Transverse colon (tissue), 4 donors: ENCODE measurements at regions not wholly inside any gene's neighbourhood (a gene's known extent, or its start where the extent isn't known, plus 50 kb on each side); places are given as distances from the start of the nearest gene placed in this dataset.

Experiments
- DNase-seq: peaks from one replicate; pipeline ENCODE4 v3.0.0-alpha.2; 2019
- H3K27ac ChIP-seq, 4 donors: fragments of 200-600 bp; sonication (generic); 2 replicates each; pipeline ENCODE4 v1.5.1; 2016 to 2018; ENCODE audit warnings: inconsistent platforms in 4 of 4
- H3K27me3 ChIP-seq: fragments of 200-600 bp; sonication (generic); 2 replicates; pipeline ENCODE4 v1.5.1; 2017; ENCODE audit warnings: inconsistent platforms
- H3K36me3 ChIP-seq, 4 donors: fragments of 200-600 bp; sonication (generic); 2 replicates each; pipeline ENCODE4 v1.5.1; 2017 to 2019; ENCODE audit warnings: inconsistent platforms in 4 of 4
- H3K4me1 ChIP-seq, 4 donors: fragments of 200-600 bp; sonication (generic); 2 replicates each; pipeline ENCODE4 v1.5.1; 2017 to 2020; ENCODE audit warnings: inconsistent platforms in 4 of 4
- H3K4me3 ChIP-seq, 4 donors: fragments of 200-600 bp; sonication (generic); 1 replicate in 1 of 4; 2 replicates in 3 of 4; pipeline versions ENCODE4 v1.5.1 to v1.6.1; 2017 to 2019; ENCODE audit warnings: inconsistent platforms in 4 of 4
- H3K9me3 ChIP-seq, 2 donors: fragments of 200-600 bp; sonication (generic); 2 replicates each; pipeline ENCODE4 v1.5.1; 2017 to 2019; ENCODE audit warnings: inconsistent platforms in 2 of 2
- EP300 ChIP-seq: sonication (generic); formaldehyde crosslinking; IDR thresholded peaks from one replicate; pipeline ENCODE4 v1.6.1; 2017; ENCODE audit warnings: antibody characterized with exemption, low read depth
- POLR2A ChIP-seq: fragments of 450-650 bp; IDR thresholded peaks from one replicate; pipeline ENCODE4 v1.6.1; 2016; ENCODE audit warnings: antibody characterized with exemption, mild to moderate bottlenecking, moderate library complexity
- POLR2AphosphoS5 ChIP-seq, 3 donors: sonication (generic); formaldehyde crosslinking; IDR thresholded peaks; one replicate each; pipeline ENCODE4 v1.6.1; 2016; ENCODE audit warnings: antibody characterized with exemption in 3 of 3
- WGBS, 2 donors: methylation state at CpG; one replicate each; pipeline ENCODE4 v1.1.5; 2018; ENCODE audit warnings: low coverage in 1 of 2; 5-methylcytosine and 5-hydroxymethylcytosine counted together
- in situ Hi-C, 4 donors: fragments of 200-750 bp; cut with MboI; loops; one replicate each; pipeline versions ENCODE4 v1.15.0 to v1.15.1; 2017; ENCODE audit warnings: low sequenced_read_pairs in 3 of 4, low pct_ligation_motif_present in 1 of 4, low pct_unique_long_range_greater_than_20kb in 1 of 4
- intact Hi-C: fragments of 100-400 bp; cut with DNase I; formaldehyde crosslinking; loops from one replicate; pipeline ENCODE4 v1.15.1; 2023; ENCODE audit warnings: low total_unique reads
- TF ChIP-seq, protein P1 (sequence below), 5 experiments: fragments of 200-600 bp in 3 of 5; fragments of 450-650 bp in 2 of 5; sonication (generic) in 3 of 5; IDR thresholded peaks; 1 replicate in 2 of 5; 2 replicates in 3 of 5; pipeline ENCODE4 v1.5.1; 2016 to 2017; ENCODE audit warnings: antibody characterized with exemption in 5 of 5, inconsistent platforms in 3 of 5, mild to moderate bottlenecking in 2 of 5, moderate library complexity in 1 of 5

- Histone ChIP-seq H3K4me1 (no peaks in the 10 kb centered on the region), H3K27me3 (no peaks in the 10 kb centered on the region), H3K9me3 (no peaks in the 10 kb centered on the region), H3K36me3 (no peaks in the 10 kb centered on the region), H3K27ac (no peak overlapping the region), H3K4me3 (no peak overlapping the region)
- no peak for TF ChIP-seq POLR2AphosphoS5 (IDR thresholded peaks at IDR 0.05)
- no peak for TF ChIP-seq POLR2A
- TF ChIP-seq EP300 = no peak
- TF ChIP-seq, protein P1, sequence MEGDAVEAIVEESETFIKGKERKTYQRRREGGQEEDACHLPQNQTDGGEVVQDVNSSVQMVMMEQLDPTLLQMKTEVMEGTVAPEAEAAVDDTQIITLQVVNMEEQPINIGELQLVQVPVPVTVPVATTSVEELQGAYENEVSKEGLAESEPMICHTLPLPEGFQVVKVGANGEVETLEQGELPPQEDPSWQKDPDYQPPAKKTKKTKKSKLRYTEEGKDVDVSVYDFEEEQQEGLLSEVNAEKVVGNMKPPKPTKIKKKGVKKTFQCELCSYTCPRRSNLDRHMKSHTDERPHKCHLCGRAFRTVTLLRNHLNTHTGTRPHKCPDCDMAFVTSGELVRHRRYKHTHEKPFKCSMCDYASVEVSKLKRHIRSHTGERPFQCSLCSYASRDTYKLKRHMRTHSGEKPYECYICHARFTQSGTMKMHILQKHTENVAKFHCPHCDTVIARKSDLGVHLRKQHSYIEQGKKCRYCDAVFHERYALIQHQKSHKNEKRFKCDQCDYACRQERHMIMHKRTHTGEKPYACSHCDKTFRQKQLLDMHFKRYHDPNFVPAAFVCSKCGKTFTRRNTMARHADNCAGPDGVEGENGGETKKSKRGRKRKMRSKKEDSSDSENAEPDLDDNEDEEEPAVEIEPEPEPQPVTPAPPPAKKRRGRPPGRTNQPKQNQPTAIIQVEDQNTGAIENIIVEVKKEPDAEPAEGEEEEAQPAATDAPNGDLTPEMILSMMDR (IDR thresholded peaks at IDR 0.05) = no peak
- intact Hi-C loops = no loop called here
- 78 to 83% methylated on average over 4 of the region's 4 CpGs for WGBS, 2 donors
- in situ Hi-C loops = no loop called here
- DNase-seq = no peak
These were observed 317.0 kb upstream of the MPDZ start for GRCh38 chr9:13596383-13596970.

- no peak overlapping the region for H3K27ac ChIP-seq
- 30 to 57% methylated on average over 1 of the region's 1 CpG for WGBS, 2 donors
- intact Hi-C loops (loop anchor here (5.0 kb wide), 1 partner anchor 1499 kb away; no protein-coding TSS in a partner anchor), in situ Hi-C loops (no loop called here)
- no peaks in the 10 kb centered on the region for H3K9me3 ChIP-seq
- peaks cover 0 to 8% (median 0%) of the 10 kb centered on the region in 4 donors for H3K4me1 ChIP-seq
- H3K4me3 ChIP-seq = no peak overlapping the region
- H3K36me3 ChIP-seq = no peaks in the 10 kb centered on the region
- no peak for TF ChIP-seq EP300
- TF ChIP-seq, protein P1 (IDR thresholded peaks at IDR 0.05) = no peak
- no peak for TF ChIP-seq POLR2AphosphoS5 (IDR thresholded peaks at IDR 0.05)
- no peak for TF ChIP-seq POLR2A
- no peaks in the 10 kb centered on the region for H3K27me3 ChIP-seq
- DNase-seq = no peak
These were observed 311.5 kb upstream of the MPDZ start for GRCh38 chr9:13590996-13591395.

GRCh38 chr9:13589034-13589737, 309.7 kb upstream of the MPDZ start:
- H3K9me3 ChIP-seq = no peaks in the 10 kb centered on the region
- intact Hi-C loops = no loop called here
- TF ChIP-seq, protein P1 (IDR thresholded peaks at IDR 0.05) = no peak
- H3K27ac ChIP-seq = no peak overlapping the region
- in situ Hi-C loops = no loop called here
- H3K36me3 ChIP-seq = no peaks in the 10 kb centered on the region
- H3K4me3 ChIP-seq = no peak overlapping the region
- peaks cover 0 to 8% (median 0%) of the 10 kb centered on the region in 4 donors for H3K4me1 ChIP-seq
- H3K27me3 ChIP-seq = no peaks in the 10 kb centered on the region
- WGBS, 2 donors = 71 to 84% methylated on average over 2 of the region's 2 CpGs
- DNase-seq = no peak

DNA sequence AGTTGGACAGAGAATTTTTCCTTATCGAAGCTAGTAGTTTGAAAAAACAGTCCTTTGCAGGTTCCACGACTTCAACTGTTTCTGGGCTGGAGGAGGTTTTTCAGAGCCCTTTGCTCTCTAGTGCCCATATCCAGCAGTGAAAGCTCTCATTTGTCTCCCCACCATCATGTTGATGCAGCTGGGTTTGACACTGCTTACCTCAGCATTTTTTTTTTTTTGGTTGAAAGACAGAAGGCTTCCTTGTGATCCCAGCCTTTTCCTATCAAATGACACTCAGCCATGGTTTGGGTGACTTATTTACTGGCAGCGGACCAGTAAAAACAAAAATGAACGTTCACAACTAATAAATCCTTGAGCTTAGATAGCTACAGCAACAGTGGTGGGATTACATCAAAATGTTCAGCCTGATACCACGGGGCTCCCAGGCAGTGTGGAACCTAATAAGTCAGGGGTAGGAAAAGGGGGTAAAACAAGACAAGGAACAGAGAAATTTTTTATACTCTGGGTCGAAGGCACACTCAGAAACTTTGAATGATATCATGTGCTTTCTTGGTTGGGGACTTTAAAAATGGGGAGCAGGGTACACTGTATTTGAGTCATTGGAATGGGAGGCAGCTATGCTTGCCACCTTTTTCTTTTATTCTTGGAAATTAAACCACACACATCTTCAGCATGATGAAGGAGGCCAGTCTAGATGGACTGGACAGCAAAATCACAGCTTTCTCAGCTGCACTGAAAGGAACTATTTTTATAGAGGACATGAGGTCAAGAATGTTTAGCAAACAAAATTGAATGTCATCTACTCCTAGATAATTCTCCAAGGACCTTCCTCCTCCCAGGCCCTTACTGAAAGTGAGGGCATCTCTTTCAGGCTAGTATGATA, 308.9 kb upstream of the MPDZ start:
- Histone ChIP-seq H3K4me3 (no peak overlapping the region), H3K27me3 (no peaks in the 10 kb centered on the region), H3K27ac (no peak overlapping the region), H3K4me1 (peaks cover 0 to 8% (median 0%) of the 10 kb centered on the region in 4 donors), H3K36me3 (no peaks in the 10 kb centered on the region), H3K9me3 (no peaks in the 10 kb centered on the region)
- in situ Hi-C loops = no loop called here
- DNase-seq = no peak
- intact Hi-C loops = no loop called here
- 47 to 55% methylated on average over 6 of the region's 6 CpGs for WGBS, 2 donors
- TF ChIP-seq EP300 = no peak
- TF ChIP-seq POLR2A = no peak
- TF ChIP-seq POLR2AphosphoS5 (IDR thresholded peaks at IDR 0.05) = no peak
- TF ChIP-seq, protein P1 (IDR thresholded peaks at IDR 0.05) = no peak
